Keratinocyte (primary cell): ENCODE measurements at regions not wholly inside any gene's neighbourhood (a gene's known extent, or its start where the extent isn't known, plus 50 kb on each side); places are given as distances from the start of the nearest gene placed in this dataset.

Source experiments
- DNase-seq: peaks from one replicate; pipeline ENCODE4 v3.0.0-alpha.2; 2011; ENCODE audit warnings: low read depth, missing footprints, low spot score
- FAIRE-seq: peaks from 2 replicates; lab custom pipeline; 2011; peaks lifted over from hg19 to GRCh38; lab: Jason Lieb, UNC
- H2AFZ ChIP-seq: 2 replicates; pipeline ENCODE4 v1.6.0; 2012; ENCODE audit warnings: low read length, control low read depth, inconsistent platforms; ENCODE audit not compliant: control insufficient read depth
- H3K27ac ChIP-seq: 2 replicates; pipeline ENCODE4 v1.5.1; 2011; ENCODE audit warnings: low read length; ENCODE audit not compliant: control insufficient read depth, insufficient read depth
- H3K27me3 ChIP-seq: 3 replicates; pipeline ENCODE4 v1.6.0; 2011; ENCODE audit warnings: low read length; ENCODE audit not compliant: control insufficient read depth, insufficient read depth; ENCODE audit errors: extremely low read depth
- H3K36me3 ChIP-seq, 2 experiments: 2 replicates in 1 of 2; 3 replicates in 1 of 2; pipeline ENCODE4 v1.5.1; 2011; ENCODE audit warnings: low read length in 2 of 2, mild to moderate bottlenecking in 1 of 2; ENCODE audit not compliant: control insufficient read depth in 2 of 2, insufficient read depth in 2 of 2; ENCODE audit errors: extremely low read depth in 1 of 2
- H3K4me1 ChIP-seq: 3 replicates; pipeline ENCODE4 v1.5.1; 2011; ENCODE audit warnings: low read length; ENCODE audit not compliant: control insufficient read depth, insufficient read depth; ENCODE audit errors: extremely low read depth
- H3K4me2 ChIP-seq: 3 replicates; pipeline ENCODE4 v1.6.0; 2011; ENCODE audit warnings: low read depth, low read length; ENCODE audit not compliant: control insufficient read depth, insufficient read depth; ENCODE audit errors: extremely low read depth
- H3K4me3 ChIP-seq, 3 experiments: fragments of 200-600 bp in 1 of 3; sonication (generic) in 1 of 3; 2 replicates in 2 of 3; 3 replicates in 1 of 3; pipeline ENCODE4 v1.5.1; 2011 to 2016; ENCODE audit warnings: low read length in 3 of 3, mild to moderate bottlenecking in 3 of 3, control low read depth in 2 of 3, inconsistent platforms in 1 of 3, low read depth in 1 of 3, mixed read lengths in 1 of 3, mixed run types in 1 of 3, moderate library complexity in 1 of 3; ENCODE audit not compliant: control insufficient read depth in 2 of 3, insufficient read depth in 2 of 3; ENCODE audit errors: extremely low read depth in 1 of 3
- H3K79me2 ChIP-seq: 2 replicates; pipeline ENCODE4 v1.6.0; 2012; ENCODE audit warnings: low read length; ENCODE audit not compliant: control insufficient read depth, insufficient read depth
- H3K9ac ChIP-seq: 3 replicates; pipeline ENCODE4 v1.6.0; 2011; ENCODE audit warnings: low read length; ENCODE audit not compliant: control insufficient read depth, insufficient read depth; ENCODE audit errors: extremely low read depth
- H3K9me1 ChIP-seq: 3 replicates; pipeline ENCODE4 v1.6.0; 2011; ENCODE audit warnings: low read length; ENCODE audit not compliant: control insufficient read depth, insufficient read depth; ENCODE audit errors: extremely low read depth
- H3K9me3 ChIP-seq: 2 replicates; pipeline ENCODE4 v1.5.1; 2012; ENCODE audit warnings: low read depth, low read length; ENCODE audit not compliant: control insufficient read depth
- H4K20me1 ChIP-seq: 3 replicates; pipeline ENCODE4 v1.6.0; 2011; ENCODE audit warnings: low read length; ENCODE audit not compliant: control insufficient read depth, insufficient read depth; ENCODE audit errors: extremely low read depth
- EZH2 ChIP-seq: IDR thresholded peaks from one replicate; pipeline ENCODE4 v1.6.1; 2012; ENCODE audit warnings: inconsistent platforms, mild to moderate bottlenecking, low read length, moderate library complexity
- dilution Hi-C: fragments of 300-500 bp; cut with MboI; formaldehyde crosslinking; loops from one replicate; pipeline ENCODE4 v1.7.0; 2020; ENCODE audit warnings: low sequenced_read_pairs; ENCODE audit not compliant: extremely low pct_ligation_motif_present
- TF ChIP-seq, protein P1 (sequence below), 3 experiments: IDR thresholded peaks in 1 of 3; conservative IDR thresholded peaks in 1 of 3; optimal IDR thresholded peaks in 1 of 3; 2 replicates in 2 of 3; 3 replicates in 1 of 3; pipeline versions ENCODE3 to v1.5.1; 2011; ENCODE audit warnings: low read length in 3 of 3, mild to moderate bottlenecking in 3 of 3, moderate library complexity in 2 of 3, control low read depth in 1 of 3, inconsistent platforms in 1 of 3; ENCODE audit not compliant: insufficient read depth in 2 of 3; ENCODE audit errors: extremely low read depth in 1 of 3

DNA sequence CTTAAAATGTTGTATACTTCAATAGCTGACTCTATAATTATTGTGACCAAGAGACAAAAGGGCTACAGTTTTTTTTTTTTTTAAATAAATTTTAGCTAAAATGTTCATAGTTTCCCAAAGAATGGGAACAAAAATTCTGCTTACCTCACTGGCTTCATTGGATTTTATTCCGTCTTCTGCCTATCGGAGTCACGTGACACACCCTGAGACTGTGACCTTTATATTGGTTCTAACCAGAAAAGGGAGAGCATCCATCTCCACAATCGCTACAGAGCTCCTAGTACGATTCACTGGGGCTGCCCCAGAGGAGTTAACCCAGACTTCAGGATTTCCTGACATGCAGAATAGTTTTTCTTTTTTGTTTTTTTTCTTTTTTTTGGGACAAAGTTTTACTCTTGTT lies 203.6 kb upstream of the SLC35G4 start:
- dilution Hi-C loops = no loop called here
- H3K4me3 ChIP-seq = no peak overlapping the region
- H4K20me1 ChIP-seq = no peaks in the 10 kb centered on the region
- H3K9me1 ChIP-seq = no peaks in the 10 kb centered on the region
- no peak overlapping the region for H3K27ac ChIP-seq
- H3K9ac ChIP-seq = no peak overlapping the region
- no peaks in the 10 kb centered on the region for H3K79me2 ChIP-seq
- no peaks in the 10 kb centered on the region for H3K4me1 ChIP-seq
- no peaks in the 10 kb centered on the region for H3K27me3 ChIP-seq
- no peak for TF ChIP-seq EZH2
- TF ChIP-seq, protein P1, sequence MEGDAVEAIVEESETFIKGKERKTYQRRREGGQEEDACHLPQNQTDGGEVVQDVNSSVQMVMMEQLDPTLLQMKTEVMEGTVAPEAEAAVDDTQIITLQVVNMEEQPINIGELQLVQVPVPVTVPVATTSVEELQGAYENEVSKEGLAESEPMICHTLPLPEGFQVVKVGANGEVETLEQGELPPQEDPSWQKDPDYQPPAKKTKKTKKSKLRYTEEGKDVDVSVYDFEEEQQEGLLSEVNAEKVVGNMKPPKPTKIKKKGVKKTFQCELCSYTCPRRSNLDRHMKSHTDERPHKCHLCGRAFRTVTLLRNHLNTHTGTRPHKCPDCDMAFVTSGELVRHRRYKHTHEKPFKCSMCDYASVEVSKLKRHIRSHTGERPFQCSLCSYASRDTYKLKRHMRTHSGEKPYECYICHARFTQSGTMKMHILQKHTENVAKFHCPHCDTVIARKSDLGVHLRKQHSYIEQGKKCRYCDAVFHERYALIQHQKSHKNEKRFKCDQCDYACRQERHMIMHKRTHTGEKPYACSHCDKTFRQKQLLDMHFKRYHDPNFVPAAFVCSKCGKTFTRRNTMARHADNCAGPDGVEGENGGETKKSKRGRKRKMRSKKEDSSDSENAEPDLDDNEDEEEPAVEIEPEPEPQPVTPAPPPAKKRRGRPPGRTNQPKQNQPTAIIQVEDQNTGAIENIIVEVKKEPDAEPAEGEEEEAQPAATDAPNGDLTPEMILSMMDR (optimal IDR thresholded peaks at IDR 0.05 in 1 of 3, IDR thresholded peaks at IDR 0.05 in 1 of 3, conservative IDR thresholded peaks at IDR 0.05 in 1 of 3; ENCODE audit: extremely low read depth in 1 of 3, insufficient read depth in 2 of 3, low read length in 3 of 3) = no peak
- DNase-seq (no peak), FAIRE-seq (no peak)
- H2AFZ ChIP-seq = no peak overlapping the region
- no peaks in the 10 kb centered on the region for H3K36me3 ChIP-seq
- no peaks in the 10 kb centered on the region for H3K9me3 ChIP-seq
- H3K4me2 ChIP-seq = no peak overlapping the region

DNA sequence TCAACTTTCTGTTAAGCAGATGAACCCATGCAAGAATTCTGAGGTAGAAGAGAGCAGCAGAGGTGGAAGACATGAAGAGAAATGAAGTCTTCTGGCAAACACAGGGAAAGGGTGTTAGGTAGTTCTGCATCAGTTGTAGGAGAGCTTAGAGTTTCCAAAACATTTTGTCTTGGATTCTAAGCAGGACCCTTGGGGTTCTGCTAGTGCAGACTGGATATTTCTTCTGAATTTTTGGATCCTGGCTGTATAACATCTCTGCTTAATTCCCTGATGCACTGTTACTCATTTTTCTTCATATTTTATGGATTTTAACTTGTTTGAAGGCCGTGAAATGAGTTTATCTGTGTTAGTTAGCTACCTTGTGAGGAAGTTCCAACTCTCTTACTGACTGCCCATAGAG lies 208.7 kb upstream of the SLC35G4 start:
- H3K9ac ChIP-seq = no peak overlapping the region
- no peak overlapping the region for H3K27ac ChIP-seq
- H3K36me3 ChIP-seq = no peaks in the 10 kb centered on the region
- DNase-seq (no peak), FAIRE-seq (no peak)
- no peak overlapping the region for H2AFZ ChIP-seq
- TF ChIP-seq, protein P1 (optimal IDR thresholded peaks at IDR 0.05 in 1 of 3, IDR thresholded peaks at IDR 0.05 in 1 of 3, conservative IDR thresholded peaks at IDR 0.05 in 1 of 3; ENCODE audit: extremely low read depth in 1 of 3, insufficient read depth in 2 of 3, low read length in 3 of 3) = no peak
- TF ChIP-seq EZH2 = no peak
- H4K20me1 ChIP-seq = no peaks in the 10 kb centered on the region
- H3K4me2 ChIP-seq = no peak overlapping the region
- no peaks in the 10 kb centered on the region for H3K9me1 ChIP-seq
- H3K4me1 ChIP-seq = no peaks in the 10 kb centered on the region
- no peaks in the 10 kb centered on the region for H3K9me3 ChIP-seq
- H3K79me2 ChIP-seq = no peaks in the 10 kb centered on the region
- dilution Hi-C loops = no loop called here
- no peaks in the 10 kb centered on the region for H3K27me3 ChIP-seq
- H3K4me3 ChIP-seq = no peak overlapping the region
